K562 (cell line): ENCODE measurements at regions not wholly inside any gene's neighbourhood (a gene's known extent, or its start where the extent isn't known, plus 50 kb on each side); places are given as distances from the start of the nearest gene placed in this dataset.

Experiments used
- EZH2 ChIP-seq: IDR thresholded peaks from 2 replicates; pipeline ENCODE4 v1.6.1; 2012; ENCODE audit warnings: low read depth, mild to moderate bottlenecking, inconsistent platforms, low read length, borderline replicate concordance
- FOXP1 ChIP-seq: sonication (generic); formaldehyde crosslinking; IDR thresholded peaks from 2 replicates; pipeline ENCODE4 v1.8.0; 2022; ENCODE audit warnings: mild to moderate bottlenecking, missing genetic modification reagents
- HDAC6 ChIP-seq: IDR thresholded peaks from 2 replicates; pipeline ENCODE4 v1.6.1; 2012; ENCODE audit warnings: low read depth, mild to moderate bottlenecking, control low read depth, inconsistent platforms, low read length, moderate library complexity
- MAZ ChIP-seq, 2 experiments: fragments of 450-650 bp in 1 of 2; sonication (generic) in 1 of 2; formaldehyde crosslinking; IDR thresholded peaks in 1 of 2; conservative IDR thresholded peaks in 1 of 2; 2 replicates each; pipeline versions ENCODE4 v1.4.0 to v1.5.0; 2020; ENCODE audit warnings: mild to moderate bottlenecking in 1 of 2, missing genetic modification reagents in 1 of 2
- SIN3A ChIP-seq, 2 experiments: fragments of 150-350 bp in 1 of 2; IDR thresholded peaks; 2 replicates each; pipeline ENCODE4 v1.6.1; 2011 to 2016; ENCODE audit warnings: borderline replicate concordance in 2 of 2, low read depth in 2 of 2, low read length in 2 of 2, mild to moderate bottlenecking in 2 of 2, moderate library complexity in 2 of 2; ENCODE audit not compliant: control insufficient read depth in 1 of 2
- ZBED1 ChIP-seq: IDR thresholded peaks from 2 replicates; pipeline ENCODE4 v1.6.1; 2014
- ZNF3 ChIP-seq: fragments of 250-450 bp; sonication (Bioruptor Pico); IDR thresholded peaks from 2 replicates; pipeline ENCODE4 v1.5.0; 2021; ENCODE audit warnings: mild to moderate bottlenecking, moderate library complexity
- TF ChIP-seq, protein P1 (sequence below), 3 experiments: IDR thresholded peaks in 2 of 3; conservative IDR thresholded peaks in 1 of 3; 2 replicates each; pipeline ENCODE4 v1.5.1; 2011 to 2012; ENCODE audit warnings: low read length in 3 of 3, mild to moderate bottlenecking in 3 of 3, control low read depth in 2 of 3, improper control_type of control experiment in 1 of 3, inconsistent platforms in 1 of 3, low read depth in 1 of 3, mixed read lengths in 1 of 3, moderate library complexity in 1 of 3; ENCODE audit not compliant: insufficient read depth in 2 of 3
- TF ChIP-seq, protein P2 (sequence below): sonication (generic); formaldehyde crosslinking; IDR thresholded peaks from 2 replicates; pipeline ENCODE4 v1.8.1; 2023; ENCODE audit warnings: mild to moderate bottlenecking, missing genetic modification reagents
- TF ChIP-seq, protein P3 (sequence below), 2 experiments: fragments of 450-650 bp; formaldehyde crosslinking in 1 of 2; IDR thresholded peaks; 2 replicates each; pipeline versions ENCODE4 v1.4.0 to v1.6.1; 2014 to 2020; ENCODE audit warnings: mild to moderate bottlenecking in 2 of 2, borderline replicate concordance in 1 of 2, low read depth in 1 of 2

DNA sequence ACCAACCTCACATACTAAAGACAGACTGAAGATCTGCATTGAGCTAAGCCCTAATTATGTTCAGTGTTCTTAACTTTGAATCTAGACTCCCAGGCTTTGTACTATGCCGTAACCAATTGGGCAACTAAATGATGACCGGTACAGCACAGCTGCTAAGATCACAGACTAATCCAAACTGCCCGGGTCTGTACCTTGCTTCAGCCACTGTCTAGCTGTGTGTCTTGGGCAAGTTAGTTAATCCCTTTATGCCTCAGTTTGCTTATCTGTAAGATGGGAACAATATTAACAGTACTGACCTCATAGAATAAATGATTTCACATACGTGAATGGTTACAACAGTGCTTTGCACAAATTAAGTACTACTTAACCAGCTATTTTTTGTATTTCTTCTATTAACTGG is 205.8 kb upstream of the NFE2L3 start:
- TF ChIP-seq SIN3A (IDR thresholded peaks at IDR 0.05; ENCODE audit: borderline replicate concordance in 2 of 2, control insufficient read depth in 1 of 2, low read depth in 2 of 2, low read length in 2 of 2) (no peak), MAZ (CRISPR knock-in tag; conservative IDR thresholded peaks at IDR 0.05 in 1 of 2, IDR thresholded peaks at IDR 0.05 in 1 of 2) (no peak), FOXP1 (CRISPR knock-in tag) (no peak), HDAC6 (no peak), ZBED1 (no peak), ZNF3 (no peak), EZH2 (no peak)
- TF ChIP-seq, protein P1, sequence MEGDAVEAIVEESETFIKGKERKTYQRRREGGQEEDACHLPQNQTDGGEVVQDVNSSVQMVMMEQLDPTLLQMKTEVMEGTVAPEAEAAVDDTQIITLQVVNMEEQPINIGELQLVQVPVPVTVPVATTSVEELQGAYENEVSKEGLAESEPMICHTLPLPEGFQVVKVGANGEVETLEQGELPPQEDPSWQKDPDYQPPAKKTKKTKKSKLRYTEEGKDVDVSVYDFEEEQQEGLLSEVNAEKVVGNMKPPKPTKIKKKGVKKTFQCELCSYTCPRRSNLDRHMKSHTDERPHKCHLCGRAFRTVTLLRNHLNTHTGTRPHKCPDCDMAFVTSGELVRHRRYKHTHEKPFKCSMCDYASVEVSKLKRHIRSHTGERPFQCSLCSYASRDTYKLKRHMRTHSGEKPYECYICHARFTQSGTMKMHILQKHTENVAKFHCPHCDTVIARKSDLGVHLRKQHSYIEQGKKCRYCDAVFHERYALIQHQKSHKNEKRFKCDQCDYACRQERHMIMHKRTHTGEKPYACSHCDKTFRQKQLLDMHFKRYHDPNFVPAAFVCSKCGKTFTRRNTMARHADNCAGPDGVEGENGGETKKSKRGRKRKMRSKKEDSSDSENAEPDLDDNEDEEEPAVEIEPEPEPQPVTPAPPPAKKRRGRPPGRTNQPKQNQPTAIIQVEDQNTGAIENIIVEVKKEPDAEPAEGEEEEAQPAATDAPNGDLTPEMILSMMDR (IDR thresholded peaks at IDR 0.05 in 2 of 3, conservative IDR thresholded peaks at IDR 0.05 in 1 of 3; ENCODE audit: insufficient read depth in 2 of 3, low read depth in 1 of 3, low read length in 3 of 3): no peak
- TF ChIP-seq, protein P2, sequence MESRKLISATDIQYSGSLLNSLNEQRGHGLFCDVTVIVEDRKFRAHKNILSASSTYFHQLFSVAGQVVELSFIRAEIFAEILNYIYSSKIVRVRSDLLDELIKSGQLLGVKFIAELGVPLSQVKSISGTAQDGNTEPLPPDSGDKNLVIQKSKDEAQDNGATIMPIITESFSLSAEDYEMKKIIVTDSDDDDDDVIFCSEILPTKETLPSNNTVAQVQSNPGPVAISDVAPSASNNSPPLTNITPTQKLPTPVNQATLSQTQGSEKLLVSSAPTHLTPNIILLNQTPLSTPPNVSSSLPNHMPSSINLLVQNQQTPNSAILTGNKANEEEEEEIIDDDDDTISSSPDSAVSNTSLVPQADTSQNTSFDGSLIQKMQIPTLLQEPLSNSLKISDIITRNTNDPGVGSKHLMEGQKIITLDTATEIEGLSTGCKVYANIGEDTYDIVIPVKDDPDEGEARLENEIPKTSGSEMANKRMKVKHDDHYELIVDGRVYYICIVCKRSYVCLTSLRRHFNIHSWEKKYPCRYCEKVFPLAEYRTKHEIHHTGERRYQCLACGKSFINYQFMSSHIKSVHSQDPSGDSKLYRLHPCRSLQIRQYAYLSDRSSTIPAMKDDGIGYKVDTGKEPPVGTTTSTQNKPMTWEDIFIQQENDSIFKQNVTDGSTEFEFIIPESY: no peak
- TF ChIP-seq, protein P3, sequence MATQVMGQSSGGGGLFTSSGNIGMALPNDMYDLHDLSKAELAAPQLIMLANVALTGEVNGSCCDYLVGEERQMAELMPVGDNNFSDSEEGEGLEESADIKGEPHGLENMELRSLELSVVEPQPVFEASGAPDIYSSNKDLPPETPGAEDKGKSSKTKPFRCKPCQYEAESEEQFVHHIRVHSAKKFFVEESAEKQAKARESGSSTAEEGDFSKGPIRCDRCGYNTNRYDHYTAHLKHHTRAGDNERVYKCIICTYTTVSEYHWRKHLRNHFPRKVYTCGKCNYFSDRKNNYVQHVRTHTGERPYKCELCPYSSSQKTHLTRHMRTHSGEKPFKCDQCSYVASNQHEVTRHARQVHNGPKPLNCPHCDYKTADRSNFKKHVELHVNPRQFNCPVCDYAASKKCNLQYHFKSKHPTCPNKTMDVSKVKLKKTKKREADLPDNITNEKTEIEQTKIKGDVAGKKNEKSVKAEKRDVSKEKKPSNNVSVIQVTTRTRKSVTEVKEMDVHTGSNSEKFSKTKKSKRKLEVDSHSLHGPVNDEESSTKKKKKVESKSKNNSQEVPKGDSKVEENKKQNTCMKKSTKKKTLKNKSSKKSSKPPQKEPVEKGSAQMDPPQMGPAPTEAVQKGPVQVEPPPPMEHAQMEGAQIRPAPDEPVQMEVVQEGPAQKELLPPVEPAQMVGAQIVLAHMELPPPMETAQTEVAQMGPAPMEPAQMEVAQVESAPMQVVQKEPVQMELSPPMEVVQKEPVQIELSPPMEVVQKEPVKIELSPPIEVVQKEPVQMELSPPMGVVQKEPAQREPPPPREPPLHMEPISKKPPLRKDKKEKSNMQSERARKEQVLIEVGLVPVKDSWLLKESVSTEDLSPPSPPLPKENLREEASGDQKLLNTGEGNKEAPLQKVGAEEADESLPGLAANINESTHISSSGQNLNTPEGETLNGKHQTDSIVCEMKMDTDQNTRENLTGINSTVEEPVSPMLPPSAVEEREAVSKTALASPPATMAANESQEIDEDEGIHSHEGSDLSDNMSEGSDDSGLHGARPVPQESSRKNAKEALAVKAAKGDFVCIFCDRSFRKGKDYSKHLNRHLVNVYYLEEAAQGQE (IDR thresholded peaks at IDR 0.05; ENCODE audit: borderline replicate concordance): no peak
- TF ChIP-seq, protein P3 (CRISPR knock-in tag; IDR thresholded peaks at IDR 0.05; ENCODE audit: low read depth): no peak
